Posterior cingulate gyrus (tissue), 11 donors: ENCODE measurements at regions not wholly inside any gene's neighbourhood (a gene's known extent, or its start where the extent isn't known, plus 50 kb on each side); places are given as distances from the start of the nearest gene placed in this dataset.

Experiments
- DNase-seq, 10 donors: peaks; one replicate each; pipeline versions ENCODE4 v3.0.0 to v3.0.0-alpha.2; 2020 to 2021; ENCODE audit warnings: mixed read lengths in 3 of 10
- intact Hi-C: fragments of 100-400 bp; cut with DNase I; formaldehyde crosslinking; loops from one replicate; pipeline ENCODE4 v1.15.1; 2023

- peak in 4 of 10 donors; percentile 8 to 76 (median 49) for DNase-seq
- intact Hi-C loops: no loop called here
Observed at GRCh38 chr22:44404341-44405020, 91.7 kb upstream of the SHISAL1 start.

- peak in 4 of 10 donors; percentile 15 to 59 (median 42) for DNase-seq
- intact Hi-C loops: no loop called here
Observed at GRCh38 chr22:44403602-44404329, 91.0 kb upstream of the SHISAL1 start.

GRCh38 chr22:44403166-44403565 lies 90.4 kb upstream of the SHISAL1 start:
- intact Hi-C loops: no loop called here

GRCh38 chr22:44402196-44403111 lies 89.7 kb upstream of the SHISAL1 start:
- intact Hi-C loops: no loop called here
- DNase-seq: peak in 6 of 10 donors; percentile 1 to 59 (median 20)

More at GRCh38 chr22:44403166-44403565, 90.4 kb upstream of the SHISAL1 start:
- peak in 3 of 10 donors; percentile 3 to 59 (median 48) for DNase-seq

DNA sequence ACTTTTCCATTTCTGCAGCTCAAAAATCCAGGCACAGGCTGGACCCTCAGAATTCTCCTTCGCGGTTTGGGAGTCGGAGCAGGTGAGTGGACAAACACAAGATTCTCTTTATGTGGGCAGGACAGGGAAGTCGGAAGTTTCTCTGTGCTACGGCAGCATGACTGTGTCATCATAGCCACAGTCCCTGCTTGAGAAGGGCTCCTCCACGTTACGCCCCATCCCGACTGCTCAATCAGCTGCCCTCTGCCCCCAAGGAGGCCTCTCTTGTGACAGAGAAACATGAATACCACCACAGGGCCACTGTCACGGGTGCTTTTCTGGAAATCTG lies 89.0 kb upstream of the SHISAL1 start:
- intact Hi-C loops: no loop called here
- DNase-seq: peak in 3 of 10 donors; percentile 2 to 44 (median 5)

- intact Hi-C loops: no loop called here
- DNase-seq: peak in 4 of 10 donors; percentile 3 to 38 (median 12)
Observed at GRCh38 chr22:44400763-44401060, 88.0 kb upstream of the SHISAL1 start.

DNA sequence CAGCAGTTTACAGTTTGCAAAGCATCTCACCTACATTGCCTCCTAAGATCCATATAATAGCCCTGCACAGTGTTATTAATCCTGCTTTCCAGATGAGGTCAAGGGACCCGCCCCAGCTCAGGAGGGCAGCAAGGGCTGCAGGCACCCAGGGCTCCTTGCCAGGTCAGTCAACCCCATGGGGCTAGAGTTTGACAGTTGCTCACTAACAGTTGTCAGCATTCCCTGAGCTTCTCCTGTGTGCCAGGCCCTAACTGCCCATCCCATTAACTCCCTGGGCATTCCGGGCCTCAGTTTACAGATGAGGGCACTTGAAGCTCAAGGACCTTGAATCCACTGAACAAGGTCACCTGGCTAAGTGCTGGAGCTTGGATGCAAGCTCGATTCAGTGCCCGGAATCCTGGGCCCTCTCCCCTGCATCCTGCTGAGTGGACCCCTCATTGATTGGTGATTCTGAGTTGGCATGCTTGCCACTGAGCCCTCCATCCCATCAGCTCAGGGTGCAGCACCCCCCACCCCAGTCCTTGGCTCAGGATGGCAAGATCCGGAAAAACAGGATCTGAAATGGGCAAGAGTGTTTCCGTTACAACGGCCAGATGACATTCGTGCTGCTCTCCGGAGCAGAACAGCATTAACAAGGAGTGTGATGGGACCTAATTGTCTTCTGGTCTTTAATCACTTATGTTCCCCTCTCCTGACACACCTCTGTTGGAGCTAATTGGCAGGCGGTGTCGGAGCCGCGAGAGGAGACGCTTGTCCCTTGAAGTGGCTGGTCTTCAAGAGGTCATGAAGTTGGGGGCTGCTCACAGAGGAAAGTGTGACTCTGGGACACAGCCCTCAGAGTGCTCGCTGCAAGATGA lies 87.4 kb upstream of the SHISAL1 start:
- intact Hi-C loops: no loop called here
- DNase-seq: peak in 5 of 10 donors; percentile 5 to 66 (median 28)

GRCh38 chr22:44398856-44399837 lies 86.4 kb upstream of the SHISAL1 start:
- DNase-seq: peak in 5 of 10 donors; percentile 4 to 73 (median 45)
- intact Hi-C loops: no loop called here

DNA sequence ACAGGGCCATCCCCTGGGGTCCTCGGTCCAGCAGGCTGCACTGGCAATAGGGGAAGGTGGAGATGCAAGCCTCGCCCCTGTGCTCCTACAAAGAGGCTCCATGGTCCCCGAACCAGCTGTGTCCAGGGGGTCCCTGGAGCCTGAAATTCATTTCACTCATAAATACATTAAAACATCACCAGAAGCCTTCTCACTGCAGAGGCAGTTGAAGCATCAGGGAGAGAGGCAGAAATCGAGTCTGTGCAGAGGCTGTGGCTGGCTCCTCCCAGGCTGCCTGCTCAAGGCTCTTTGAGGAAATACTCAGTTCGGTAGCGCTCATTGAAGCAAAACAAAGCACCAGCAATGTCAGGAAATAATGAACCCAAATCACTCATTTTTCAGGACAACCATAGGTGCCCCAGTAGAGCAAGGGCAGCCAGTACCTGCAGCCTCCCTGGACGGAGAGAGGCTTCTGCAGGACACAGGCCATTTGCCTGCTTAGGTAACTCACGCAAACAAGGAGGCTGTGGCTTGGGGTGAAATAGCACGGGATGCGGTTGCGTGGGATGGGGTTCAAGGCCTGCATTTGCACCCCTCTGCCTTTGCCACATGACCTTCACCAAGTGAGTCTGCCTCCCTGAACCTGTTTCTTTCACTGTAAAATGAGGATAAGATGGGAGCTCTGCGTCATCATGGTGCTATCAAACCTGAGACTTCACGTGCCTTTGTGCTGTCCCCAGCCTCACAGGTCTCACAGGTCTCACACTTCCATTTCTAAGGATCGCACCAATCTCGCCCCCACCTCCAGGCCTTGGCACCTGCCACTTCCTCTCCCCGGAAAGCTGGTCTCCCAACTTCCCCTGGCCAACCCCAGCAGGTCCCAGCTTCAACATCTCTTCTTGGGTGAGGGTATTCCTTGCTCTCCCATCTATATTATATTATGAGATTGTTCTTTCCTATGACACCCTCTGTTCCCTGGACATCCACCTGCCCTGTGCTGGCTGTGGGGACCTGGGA lies 84.3 kb upstream of the SHISAL1 start:
- intact Hi-C loops: no loop called here
- peak in 3 of 10 donors; percentile 47 to 57 (median 53) for DNase-seq

DNA sequence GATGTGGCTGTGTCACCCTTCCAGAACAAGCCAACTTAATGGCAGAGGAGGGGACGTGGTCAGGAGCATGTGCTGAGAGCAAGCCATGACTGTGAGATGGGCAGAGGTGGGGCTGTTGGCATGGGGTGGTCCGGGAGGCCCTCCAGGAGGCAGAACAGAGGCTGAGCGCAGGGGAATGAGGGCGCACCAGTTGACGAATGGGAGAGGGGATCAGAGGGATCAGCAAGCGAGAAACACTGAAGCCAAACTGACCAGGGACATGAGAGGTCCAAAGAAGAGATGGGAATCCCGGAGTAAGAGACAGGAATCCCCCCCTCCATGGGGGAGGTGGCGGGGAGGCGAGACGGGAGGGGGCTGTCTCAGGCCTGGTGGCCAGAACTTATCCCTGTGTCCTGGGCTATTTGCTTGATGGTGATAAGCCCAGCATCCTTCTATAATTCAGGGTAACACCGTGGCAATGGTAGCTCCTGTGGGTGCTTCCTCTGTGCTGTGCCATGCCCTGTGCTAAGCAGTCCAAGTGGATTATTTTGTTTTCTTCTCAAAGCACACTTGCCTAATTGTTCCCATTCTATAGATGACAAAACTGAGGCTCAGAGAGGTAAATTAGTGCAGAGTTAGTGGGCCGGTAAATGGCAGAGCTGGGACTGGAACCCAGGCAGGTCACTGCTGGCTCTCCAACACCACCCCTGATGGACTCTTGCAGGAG lies 83.4 kb upstream of the SHISAL1 start:
- peak in 4 of 10 donors; percentile 5 to 55 (median 22) for DNase-seq
- intact Hi-C loops: no loop called here

GRCh38 chr22:44395118-44396005 lies 82.6 kb upstream of the SHISAL1 start:
- intact Hi-C loops: no loop called here
- peak in 6 of 10 donors; percentile 4 to 72 (median 35) for DNase-seq

GRCh38 chr22:44394246-44395117 lies 81.7 kb upstream of the SHISAL1 start:
- peak in 5 of 10 donors; percentile 1 to 41 (median 20) for DNase-seq
- intact Hi-C loops: no loop called here

DNA sequence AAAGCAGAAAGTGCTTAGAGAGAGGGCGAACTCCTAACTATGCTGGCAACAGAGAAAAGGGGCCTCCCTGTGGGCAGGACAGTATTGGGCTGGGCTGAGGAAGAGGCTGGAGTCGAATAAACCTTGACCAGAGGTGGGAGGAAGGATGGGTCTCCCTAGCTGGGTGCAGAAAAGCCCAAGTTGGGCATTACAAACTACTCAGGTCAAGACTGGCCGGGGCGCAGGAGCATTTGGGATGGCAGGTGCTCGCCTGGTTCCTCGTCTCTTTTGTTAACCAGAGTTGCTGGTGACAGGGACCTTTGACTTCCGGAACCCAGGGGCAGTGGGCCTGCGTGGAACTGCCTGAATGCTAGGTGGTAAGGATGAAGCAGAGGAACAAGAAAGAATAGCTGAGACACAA lies 80.3 kb upstream of the SHISAL1 start:
- intact Hi-C loops: no loop called here
- DNase-seq: peak in 4 of 10 donors; percentile 8 to 52 (median 30)

DNA sequence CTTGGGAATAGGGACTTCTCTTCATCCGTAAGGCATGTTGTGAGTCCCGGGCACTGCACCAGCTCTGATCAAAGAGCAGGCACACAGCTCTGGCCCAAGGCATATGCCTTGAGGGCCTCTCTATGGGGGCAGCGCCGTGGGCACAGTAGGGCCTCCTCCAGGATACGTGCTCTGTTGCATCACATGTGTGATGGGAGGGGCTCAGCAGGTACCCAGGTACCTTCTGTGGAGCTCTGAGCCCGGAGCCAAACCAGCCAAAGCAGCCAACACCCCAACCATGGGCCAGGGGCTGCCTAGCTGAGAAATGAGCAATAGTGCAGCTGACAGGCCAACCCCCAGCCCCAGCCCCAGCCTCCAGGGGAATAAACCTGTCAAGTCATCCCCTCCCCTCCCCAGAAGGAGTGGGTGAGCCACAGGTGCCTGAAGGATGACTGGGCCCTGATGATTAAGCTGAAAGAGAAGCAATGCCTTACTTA lies 79.7 kb upstream of the SHISAL1 start:
- peak in 4 of 10 donors; percentile 11 to 54 (median 47) for DNase-seq
- intact Hi-C loops: no loop called here
